Ishikawa (cell line): ENCODE measurements at regions not wholly inside any gene's neighbourhood (a gene's known extent, or its start where the extent isn't known, plus 50 kb on each side); places are given as distances from the start of the nearest gene placed in this dataset.

ENCODE experiments used
- CREB1 ChIP-seq: IDR thresholded peaks from 2 replicates; pipeline ENCODE4 v1.6.1; 2012; ENCODE audit warnings: low read depth
- EP300 ChIP-seq: IDR thresholded peaks from 2 replicates; pipeline ENCODE4 v1.6.1; 2012; ENCODE audit warnings: borderline replicate concordance
- FOXM1 ChIP-seq: IDR thresholded peaks from 2 replicates; pipeline ENCODE4 v1.6.1; 2012; ENCODE audit warnings: low read depth, borderline replicate concordance
- RAD21 ChIP-seq: IDR thresholded peaks from 2 replicates; pipeline ENCODE4 v1.6.1; 2012; ENCODE audit warnings: low read depth
- TCF12 ChIP-seq: IDR thresholded peaks from 2 replicates; pipeline ENCODE4 v1.6.1; 2012; ENCODE audit warnings: low read depth
- TF ChIP-seq, protein P1 (sequence below): IDR thresholded peaks from 2 replicates; pipeline ENCODE4 v1.6.1; 2012

DNA sequence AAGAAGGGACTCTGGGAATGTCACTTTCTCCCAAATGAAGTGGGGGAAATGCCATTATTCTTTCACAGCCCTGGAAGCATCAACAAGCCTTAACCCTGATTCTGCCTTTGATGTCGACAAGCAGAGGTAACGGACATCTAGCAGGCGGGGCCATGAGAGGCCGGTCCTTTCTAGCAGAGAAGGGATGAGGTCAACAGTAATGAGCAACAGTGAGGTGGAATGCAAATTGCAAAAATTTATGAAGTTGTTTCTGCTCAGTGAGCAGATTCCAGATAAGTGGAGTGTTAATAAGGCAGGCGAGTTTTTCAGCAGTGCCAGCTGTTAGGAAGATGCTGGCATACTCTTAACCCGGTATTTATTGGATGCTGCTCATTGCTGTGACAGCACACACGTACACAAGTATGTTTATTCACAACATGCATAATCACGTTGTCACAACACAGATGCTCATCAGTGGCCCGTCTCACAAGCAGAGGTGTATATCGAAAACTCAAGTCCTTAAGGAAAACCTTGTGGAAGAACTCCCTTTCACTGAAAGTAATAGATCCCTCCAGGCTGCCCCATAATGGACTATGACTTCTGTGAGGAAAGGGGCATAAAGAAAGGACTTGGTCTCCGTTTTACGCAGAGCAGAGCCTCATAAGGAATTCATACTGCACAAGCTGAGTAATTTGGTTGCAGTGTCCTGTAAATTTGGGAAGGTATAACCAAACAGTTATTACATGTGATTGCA, 329.0 kb downstream of the IGSF11 start:
- TF ChIP-seq FOXM1: no peak
- TF ChIP-seq TCF12: no peak
- TF ChIP-seq EP300: no peak
- TF ChIP-seq CREB1: no peak
- TF ChIP-seq, protein P1, sequence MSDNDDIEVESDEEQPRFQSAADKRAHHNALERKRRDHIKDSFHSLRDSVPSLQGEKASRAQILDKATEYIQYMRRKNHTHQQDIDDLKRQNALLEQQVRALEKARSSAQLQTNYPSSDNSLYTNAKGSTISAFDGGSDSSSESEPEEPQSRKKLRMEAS: no peak
- no peak for TF ChIP-seq RAD21
